Neural crest cell (in vitro differentiated cells): ENCODE measurements at regions not wholly inside any gene's neighbourhood (a gene's known extent, or its start where the extent isn't known, plus 50 kb on each side); places are given as distances from the start of the nearest gene placed in this dataset.

Source experiments
- DNase-seq: peaks from one replicate; pipeline ENCODE4 v3.0.0; 2021; ENCODE audit warnings: low read depth, mixed read lengths, low spot score
- H3K27ac Mint-ChIP-seq: one replicate; pipeline ENCODE4 v1.8.0; 2021; ENCODE audit warnings: mild to moderate bottlenecking, mixed read lengths; ENCODE audit not compliant: unreplicated experiment
- H3K27me3 Mint-ChIP-seq: 2 replicates; pipeline ENCODE4 v1.8.0; 2021; ENCODE audit warnings: low read depth, mild to moderate bottlenecking, mixed read lengths
- H3K36me3 Mint-ChIP-seq: 2 replicates; pipeline ENCODE4 v1.8.0; 2021; ENCODE audit warnings: low read depth, mild to moderate bottlenecking, mixed read lengths
- H3K4me1 Mint-ChIP-seq: 2 replicates; pipeline ENCODE4 v1.8.0; 2021; ENCODE audit warnings: mixed read lengths
- H3K4me3 Mint-ChIP-seq: one replicate; pipeline ENCODE4 v1.8.0; 2021; ENCODE audit warnings: mild to moderate bottlenecking, mixed read lengths
- H3K9me3 Mint-ChIP-seq: 2 replicates; pipeline ENCODE4 v1.8.0; 2021; ENCODE audit warnings: mixed read lengths
- TF ChIP-seq, protein P1 (sequence below): fragments of 200-600 bp; sonication (generic); conservative IDR thresholded peaks from 2 replicates; pipeline ENCODE4 v1.5.0; 2021; ENCODE audit warnings: antibody characterized with exemption, mild to moderate bottlenecking

DNA sequence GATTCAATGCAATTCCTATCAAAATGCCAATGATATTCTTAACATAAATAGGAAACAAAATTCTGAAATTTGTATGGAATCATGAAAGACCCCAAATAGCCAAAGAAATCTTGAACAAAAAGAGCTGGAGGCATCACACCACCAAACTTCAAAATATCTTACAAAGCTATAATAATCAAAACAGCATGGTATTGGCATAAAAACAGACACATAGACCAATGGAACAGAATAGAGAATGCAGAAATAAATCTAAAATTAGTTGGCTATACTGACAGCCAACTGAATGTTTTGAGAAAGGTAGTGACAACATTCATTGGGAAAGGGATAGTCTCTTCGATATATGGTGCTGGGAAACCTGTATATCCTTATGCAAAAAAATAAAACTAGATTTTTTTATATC is 121.9 kb upstream of the ASCC3 start:
- Mint-ChIP-seq H3K27ac (no peak overlapping the region), H3K4me3 (no peak overlapping the region), H3K4me1 (peaks cover 6% of the 10 kb centered on the region), H3K36me3 (peaks cover 3% of the 10 kb centered on the region), H3K27me3 (no peaks in the 10 kb centered on the region), H3K9me3 (peaks cover 14% of the 10 kb centered on the region)
- DNase-seq: no peak
- TF ChIP-seq, protein P1, sequence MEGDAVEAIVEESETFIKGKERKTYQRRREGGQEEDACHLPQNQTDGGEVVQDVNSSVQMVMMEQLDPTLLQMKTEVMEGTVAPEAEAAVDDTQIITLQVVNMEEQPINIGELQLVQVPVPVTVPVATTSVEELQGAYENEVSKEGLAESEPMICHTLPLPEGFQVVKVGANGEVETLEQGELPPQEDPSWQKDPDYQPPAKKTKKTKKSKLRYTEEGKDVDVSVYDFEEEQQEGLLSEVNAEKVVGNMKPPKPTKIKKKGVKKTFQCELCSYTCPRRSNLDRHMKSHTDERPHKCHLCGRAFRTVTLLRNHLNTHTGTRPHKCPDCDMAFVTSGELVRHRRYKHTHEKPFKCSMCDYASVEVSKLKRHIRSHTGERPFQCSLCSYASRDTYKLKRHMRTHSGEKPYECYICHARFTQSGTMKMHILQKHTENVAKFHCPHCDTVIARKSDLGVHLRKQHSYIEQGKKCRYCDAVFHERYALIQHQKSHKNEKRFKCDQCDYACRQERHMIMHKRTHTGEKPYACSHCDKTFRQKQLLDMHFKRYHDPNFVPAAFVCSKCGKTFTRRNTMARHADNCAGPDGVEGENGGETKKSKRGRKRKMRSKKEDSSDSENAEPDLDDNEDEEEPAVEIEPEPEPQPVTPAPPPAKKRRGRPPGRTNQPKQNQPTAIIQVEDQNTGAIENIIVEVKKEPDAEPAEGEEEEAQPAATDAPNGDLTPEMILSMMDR: no peak

DNA sequence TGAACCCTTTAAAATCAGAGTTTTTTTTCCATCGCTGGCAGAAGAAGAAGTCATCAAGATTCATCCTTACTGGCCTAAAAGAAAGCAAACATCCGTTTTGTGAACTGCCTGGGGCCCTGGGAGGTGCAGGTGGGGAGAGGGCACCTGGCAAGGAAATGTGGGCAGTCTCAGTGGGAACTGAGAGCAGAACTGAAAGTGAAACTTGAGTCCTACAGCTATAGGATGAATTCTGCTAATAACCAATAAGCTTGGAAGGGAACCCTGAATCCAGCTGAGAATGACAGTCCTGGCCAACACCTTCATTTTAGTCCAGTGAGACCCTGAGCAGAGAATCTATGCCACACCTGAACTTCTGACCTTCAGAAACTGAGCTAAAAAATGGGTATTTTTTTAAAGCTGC is 130.1 kb upstream of the ASCC3 start:
- TF ChIP-seq, protein P1: no peak
- Mint-ChIP-seq H3K4me1 (peaks cover 6% of the 10 kb centered on the region), H3K9me3 (no peaks in the 10 kb centered on the region)

DNA sequence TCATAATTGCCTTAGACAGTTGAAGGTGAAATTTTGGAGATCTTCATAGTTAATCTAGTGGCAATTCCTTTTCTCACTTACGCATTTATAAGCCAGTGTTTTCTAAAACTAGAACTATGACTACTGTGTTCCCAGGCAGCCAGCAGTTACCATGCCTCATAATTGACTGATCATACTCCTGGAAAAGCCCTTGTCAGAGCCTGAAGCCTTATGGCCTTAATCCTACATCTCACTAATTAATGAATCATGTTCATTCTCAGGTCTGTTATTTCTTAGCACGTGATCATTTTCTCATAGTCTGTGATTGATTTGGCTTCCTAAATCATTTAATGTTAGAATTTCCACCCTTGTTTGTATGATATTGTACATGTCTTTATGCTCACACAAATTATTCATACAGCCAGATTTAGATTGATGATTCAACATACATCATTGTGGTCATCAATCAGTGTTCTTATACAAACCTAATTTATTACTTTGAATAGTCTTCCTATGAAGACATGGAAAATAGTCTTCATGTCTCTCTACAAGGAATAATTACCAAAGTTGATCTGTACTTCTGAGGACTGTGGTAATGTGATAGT is 132.6 kb upstream of the ASCC3 start:
- Mint-ChIP-seq H3K27me3 (no peaks in the 10 kb centered on the region), H3K27ac (no peak overlapping the region), H3K4me3 (no peak overlapping the region), H3K36me3 (no peaks in the 10 kb centered on the region), H3K4me1 (no peaks in the 10 kb centered on the region), H3K9me3 (no peaks in the 10 kb centered on the region)
- TF ChIP-seq, protein P1: no peak
- no peak for DNase-seq

More for the DNA sequence above, 130.1 kb upstream of the ASCC3 start:
- no peak overlapping the region for H3K4me3 Mint-ChIP-seq
- no peaks in the 10 kb centered on the region for H3K36me3 Mint-ChIP-seq
- H3K27ac Mint-ChIP-seq: no peak overlapping the region
- no peaks in the 10 kb centered on the region for H3K27me3 Mint-ChIP-seq
- no peak for DNase-seq

DNA sequence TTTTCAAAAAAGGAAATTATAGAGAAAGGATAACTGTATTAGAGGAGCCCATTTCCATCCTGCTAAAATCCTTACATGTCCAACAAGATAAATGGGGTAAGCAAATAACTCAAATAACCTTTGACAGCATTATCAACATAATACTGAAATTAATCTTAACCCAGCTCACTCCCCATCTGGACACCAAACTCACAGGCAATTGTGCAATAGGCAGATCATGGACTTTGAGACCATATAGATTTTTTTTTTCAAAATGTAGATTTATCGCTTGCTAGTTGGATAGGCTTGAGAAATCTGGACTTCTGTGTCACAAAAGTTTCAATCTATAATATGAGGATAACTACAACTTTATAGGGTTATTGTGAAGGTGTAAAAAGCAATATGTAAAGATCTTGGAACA is 134.4 kb upstream of the ASCC3 start:
- TF ChIP-seq, protein P1: no peak
- DNase-seq: no peak
- Mint-ChIP-seq H3K9me3 (no peaks in the 10 kb centered on the region), H3K4me3 (no peak overlapping the region), H3K27ac (no peak overlapping the region), H3K27me3 (no peaks in the 10 kb centered on the region), H3K4me1 (no peaks in the 10 kb centered on the region), H3K36me3 (no peaks in the 10 kb centered on the region)

DNA sequence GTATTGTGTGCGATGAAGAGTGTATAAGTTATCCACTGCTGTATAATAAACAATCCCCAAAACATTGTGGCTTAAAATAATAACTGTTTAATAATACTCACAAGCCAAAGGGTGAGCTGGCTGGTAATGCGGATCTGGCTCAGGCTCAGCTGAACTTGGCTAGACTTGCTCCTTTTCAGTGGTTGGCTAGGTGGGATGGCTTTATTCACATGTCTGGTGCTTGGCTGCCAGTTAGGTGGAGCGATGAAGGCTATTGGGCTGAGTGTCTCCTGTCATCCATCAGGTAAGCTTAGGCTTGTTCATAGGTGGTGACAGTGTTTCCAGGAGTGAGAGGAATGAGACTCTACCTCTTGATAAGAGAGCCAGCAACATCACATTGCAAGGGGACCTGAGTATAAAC is 135.0 kb upstream of the ASCC3 start:
- no peak for DNase-seq
- Mint-ChIP-seq H3K27ac (no peak overlapping the region), H3K36me3 (no peaks in the 10 kb centered on the region), H3K27me3 (no peaks in the 10 kb centered on the region), H3K4me3 (no peak overlapping the region), H3K9me3 (no peaks in the 10 kb centered on the region), H3K4me1 (no peaks in the 10 kb centered on the region)
- TF ChIP-seq, protein P1: no peak
